GM13976 (cell line): ENCODE measurements at regions not wholly inside any gene's neighbourhood (a gene's known extent, or its start where the extent isn't known, plus 50 kb on each side); places are given as distances from the start of the nearest gene placed in this dataset.

Experiments used
- DNase-seq: peaks from one replicate; pipeline ENCODE4 v3.0.0; 2012; ENCODE audit warnings: low spot score
- in situ Hi-C: fragments of 300-500 bp; cut with MboI; formaldehyde crosslinking; loops from one replicate; pipeline ENCODE4 v1.12.0; 2022; ENCODE audit warnings: low sequenced_read_pairs, mixed read lengths, inconsistent platforms; ENCODE audit not compliant: unreplicated experiment
- TF ChIP-seq, protein P1 (sequence below): IDR thresholded peaks from 2 replicates; pipeline ENCODE4 v1.5.1; 2012; ENCODE audit warnings: borderline replicate concordance, mild to moderate bottlenecking; ENCODE audit not compliant: insufficient read depth; ENCODE audit errors: extremely low read depth, missing control alignments, control extremely low read depth

DNA sequence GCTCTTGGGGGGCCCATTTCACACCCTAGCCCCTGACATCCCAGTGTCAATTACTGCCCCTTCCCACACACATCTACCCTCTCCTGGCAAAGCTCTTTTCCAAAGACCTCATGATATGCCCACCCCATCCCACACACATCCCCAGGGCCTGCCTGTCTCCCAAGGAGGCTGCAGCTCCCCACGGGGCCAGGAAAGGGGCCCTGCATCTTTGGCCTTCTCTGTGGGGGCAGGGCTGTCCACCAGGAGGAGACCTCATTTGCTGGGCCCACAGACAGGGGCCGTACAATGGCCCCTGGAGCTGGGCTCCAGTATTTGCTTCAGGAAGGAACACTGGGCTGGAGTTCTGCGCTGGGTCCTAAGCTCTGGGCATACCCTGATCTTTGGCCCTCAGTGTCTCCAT is 65.6 kb upstream of the RUNX3 start:
- no peak for DNase-seq
- TF ChIP-seq, protein P1, sequence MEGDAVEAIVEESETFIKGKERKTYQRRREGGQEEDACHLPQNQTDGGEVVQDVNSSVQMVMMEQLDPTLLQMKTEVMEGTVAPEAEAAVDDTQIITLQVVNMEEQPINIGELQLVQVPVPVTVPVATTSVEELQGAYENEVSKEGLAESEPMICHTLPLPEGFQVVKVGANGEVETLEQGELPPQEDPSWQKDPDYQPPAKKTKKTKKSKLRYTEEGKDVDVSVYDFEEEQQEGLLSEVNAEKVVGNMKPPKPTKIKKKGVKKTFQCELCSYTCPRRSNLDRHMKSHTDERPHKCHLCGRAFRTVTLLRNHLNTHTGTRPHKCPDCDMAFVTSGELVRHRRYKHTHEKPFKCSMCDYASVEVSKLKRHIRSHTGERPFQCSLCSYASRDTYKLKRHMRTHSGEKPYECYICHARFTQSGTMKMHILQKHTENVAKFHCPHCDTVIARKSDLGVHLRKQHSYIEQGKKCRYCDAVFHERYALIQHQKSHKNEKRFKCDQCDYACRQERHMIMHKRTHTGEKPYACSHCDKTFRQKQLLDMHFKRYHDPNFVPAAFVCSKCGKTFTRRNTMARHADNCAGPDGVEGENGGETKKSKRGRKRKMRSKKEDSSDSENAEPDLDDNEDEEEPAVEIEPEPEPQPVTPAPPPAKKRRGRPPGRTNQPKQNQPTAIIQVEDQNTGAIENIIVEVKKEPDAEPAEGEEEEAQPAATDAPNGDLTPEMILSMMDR: no peak
- in situ Hi-C loops: no loop called here

DNA sequence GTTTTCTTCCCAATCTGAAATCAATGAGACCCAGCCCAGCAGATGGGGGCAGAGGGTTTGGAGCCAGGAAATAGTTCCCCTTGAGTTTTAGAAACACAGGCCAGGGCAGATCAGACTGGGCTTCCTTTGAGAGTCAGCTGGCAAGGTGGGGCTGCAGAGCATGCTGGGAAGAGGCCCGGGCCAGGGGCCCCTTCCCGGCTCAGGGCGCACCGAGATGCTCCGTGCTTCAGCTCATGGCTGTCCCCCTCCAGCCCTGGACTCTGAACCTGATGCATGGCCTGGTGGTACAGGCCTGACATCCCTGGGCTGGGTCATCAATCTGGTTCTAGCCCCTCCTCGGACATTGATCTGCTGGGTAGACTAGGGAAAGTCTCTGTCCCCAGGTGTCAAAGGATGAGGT is 65.1 kb upstream of the RUNX3 start:
- DNase-seq: no peak
- in situ Hi-C loops: no loop called here
- TF ChIP-seq, protein P1: no peak

DNA sequence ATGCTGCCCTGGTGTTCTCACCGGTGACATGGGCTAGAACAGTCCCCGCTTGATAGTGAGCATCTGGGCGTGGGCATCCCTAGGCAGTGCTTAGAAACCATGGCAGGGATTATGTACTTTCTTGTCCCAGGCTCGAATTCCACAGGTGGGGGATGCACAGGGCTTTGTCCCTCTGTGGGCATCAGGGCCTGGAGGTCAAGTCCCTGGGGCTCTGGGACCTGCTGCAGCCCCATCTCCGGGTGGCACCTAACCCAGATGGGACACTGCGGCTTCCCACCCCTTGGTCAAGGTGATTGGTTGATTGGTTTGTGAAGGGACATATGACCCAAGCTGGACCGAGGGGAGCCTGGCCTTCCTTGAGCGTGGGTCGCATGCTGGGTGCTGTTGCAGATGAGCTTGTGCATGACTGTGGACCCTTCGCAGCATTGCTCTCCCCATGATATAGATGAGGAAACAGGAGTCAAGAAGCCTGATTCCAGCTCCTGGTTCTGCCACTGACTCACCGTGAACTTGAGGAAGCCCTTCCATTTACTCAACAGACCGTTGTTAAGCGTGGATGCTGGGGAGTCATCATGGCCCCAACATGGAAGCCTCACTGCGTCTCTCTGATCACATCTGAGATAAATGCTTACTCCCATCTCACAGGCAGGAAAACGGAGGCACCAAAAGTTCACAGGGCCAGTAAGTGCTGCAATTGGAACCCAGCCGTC is 64.0 kb upstream of the RUNX3 start:
- no peak for DNase-seq
- in situ Hi-C loops: no loop called here
- TF ChIP-seq, protein P1: no peak

DNA sequence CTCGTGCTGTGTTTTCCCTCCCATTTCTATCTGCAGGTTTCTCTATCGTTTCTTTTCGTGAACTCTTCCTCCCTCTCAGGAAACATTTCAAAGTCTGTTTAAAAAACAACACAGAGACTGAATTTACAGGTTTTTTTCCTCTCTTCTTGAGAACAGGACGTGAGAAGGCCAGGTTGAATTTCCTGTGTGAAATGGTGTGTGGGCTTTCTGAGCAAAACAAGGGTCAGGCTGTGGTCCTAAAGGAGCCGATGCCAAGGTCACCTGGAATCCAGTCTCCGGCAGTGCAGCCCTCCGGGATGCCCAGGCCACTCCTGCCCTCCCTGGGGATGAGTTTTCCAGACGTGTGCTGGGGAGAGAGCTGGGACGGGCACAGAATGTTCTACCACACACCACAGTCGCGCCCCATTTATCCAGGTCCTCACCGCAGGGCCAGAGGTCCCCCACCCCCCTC is 62.7 kb upstream of the RUNX3 start:
- no peak for DNase-seq
- in situ Hi-C loops: no loop called here
- TF ChIP-seq, protein P1: no peak

DNA sequence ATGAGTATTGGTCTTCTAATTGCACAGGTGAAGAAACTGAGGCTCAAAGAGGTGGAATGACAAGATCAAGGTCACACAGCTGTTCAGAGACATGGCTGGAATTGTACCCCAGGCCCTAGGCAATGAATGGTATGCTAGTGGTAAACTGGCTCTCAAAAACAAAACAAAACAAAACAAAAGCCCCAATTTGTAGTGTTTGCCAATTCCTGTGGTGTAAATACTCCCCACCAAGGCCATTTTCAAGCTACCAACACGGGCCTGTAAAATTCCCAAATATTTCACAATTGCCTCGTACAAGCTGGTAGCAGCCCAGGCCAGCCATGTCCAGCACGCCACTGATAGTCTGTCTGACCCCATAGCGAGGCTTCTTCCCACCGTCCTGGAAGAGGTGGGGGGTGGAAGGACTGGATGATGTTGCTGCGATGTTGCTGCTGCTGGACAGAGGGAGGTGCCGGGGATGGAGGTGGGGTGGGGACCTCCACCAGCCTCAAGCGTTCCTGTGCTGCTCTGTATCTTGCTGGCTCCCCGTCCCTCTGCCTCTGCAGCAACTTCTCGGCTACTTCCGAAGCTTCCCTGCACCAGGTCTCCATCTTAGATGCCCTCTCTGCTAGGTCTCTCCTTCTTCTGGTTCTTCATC is 62.2 kb upstream of the RUNX3 start:
- DNase-seq: no peak
- TF ChIP-seq, protein P1: no peak
- in situ Hi-C loops: no loop called here

DNA sequence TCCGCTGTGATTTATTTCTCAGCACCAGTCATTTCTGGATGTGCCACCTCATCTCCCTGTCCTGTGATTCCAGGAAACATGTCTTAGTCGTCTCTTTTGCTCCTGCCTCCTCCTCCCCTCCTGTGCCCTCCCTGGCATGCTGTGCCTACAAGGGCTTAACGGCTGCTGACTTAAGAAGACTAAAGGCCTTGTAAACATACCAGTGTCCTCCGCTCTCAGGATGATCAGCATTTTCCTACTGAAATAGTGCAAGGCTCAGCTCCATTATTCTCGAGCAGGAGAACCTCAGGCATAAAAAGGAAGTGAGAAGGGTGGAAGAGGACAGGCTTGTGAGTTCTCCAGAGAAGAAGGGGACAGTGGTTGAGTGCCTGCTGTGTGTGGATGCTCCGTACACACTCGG is 61.6 kb upstream of the RUNX3 start:
- DNase-seq: no peak
- in situ Hi-C loops: no loop called here
- TF ChIP-seq, protein P1: no peak
